ENCODE measurements at regions not wholly inside any gene's neighbourhood (a gene's known extent, or its start where the extent isn't known, plus 50 kb on each side); places are given as distances from the start of the nearest gene placed in this dataset.
A peak's percentile ranks its signal among the peaks of the same experiment; 100 is the strongest.

- TF ChIP-seq HINFP (tag; conservative IDR thresholded peaks at IDR 0.05; ENCODE audit: low read depth) (peak; percentile 31; the same call in 1 of the 2 replicates), MAFF (IDR thresholded peaks at IDR 0.05; ENCODE audit: low read length) (no peak), SLC30A9 (CRISPR knock-in tag; IDR thresholded peaks at IDR 0.05) (no peak), ZNF184 (CRISPR knock-in tag; IDR thresholded peaks at IDR 0.05) (no peak), CHCHD3 (CRISPR knock-in tag; IDR thresholded peaks at IDR 0.05) (no peak), ZNF518B (CRISPR knock-in tag; IDR thresholded peaks at IDR 0.05) (no peak), TAL1 (IDR thresholded peaks at IDR 0.05) (no peak), POLR2AphosphoS5 (IDR thresholded peaks at IDR 0.05; ENCODE audit: control insufficient read depth, insufficient read depth, low read depth, low read length) (no peak)
Observed at GRCh38 chr2:215870986-215871385, 142.4 kb downstream of the MREG start (continued).
